HEK293 (cell line): ENCODE measurements at regions not wholly inside any gene's neighbourhood (a gene's known extent, or its start where the extent isn't known, plus 50 kb on each side); places are given as distances from the start of the nearest gene placed in this dataset.

Experiments used
- CTCF ChIA-PET: fragments of 350-600 bp; formaldehyde crosslinking; extraction: SDS; loops from one replicate; lab custom pipeline; 2021; ENCODE audit warnings: antibody characterized with exemption; lab: Yijun Ruan, JAX
- POLR2A ChIA-PET: fragments of 300-600 bp; formaldehyde crosslinking; extraction: SDS; loops from one replicate; lab custom pipeline; 2020; ENCODE audit warnings: antibody characterized with exemption, inconsistent platforms; lab: Yijun Ruan, JAX
- H3K27ac ChIP-seq: fragments of 200-500 bp; sonication (Bioruptor generic); 2 replicates; pipeline ENCODE4 v1.5.1; 2014; ENCODE audit warnings: low read depth, low read length, control low read depth, inconsistent platforms; ENCODE audit errors: extremely low read depth
- H3K36me3 ChIP-seq, 2 experiments: fragments of 200-500 bp in 1 of 2; sonication (Bioruptor generic) in 1 of 2; 1 replicate in 1 of 2; 2 replicates in 1 of 2; pipeline ENCODE4 v1.5.1; 2014 to 2017; ENCODE audit warnings: inconsistent platforms in 2 of 2, low read length in 2 of 2; ENCODE audit not compliant: control insufficient read depth in 2 of 2, insufficient read depth in 1 of 2
- H3K4me1 ChIP-seq: fragments of 200-500 bp; sonication (Bioruptor generic); 2 replicates; pipeline ENCODE4 v1.5.1; 2014; ENCODE audit warnings: mild to moderate bottlenecking, low read length, inconsistent platforms; ENCODE audit not compliant: control insufficient read depth, insufficient read depth
- H3K4me3 ChIP-seq: 2 replicates; pipeline ENCODE4 v1.5.1; 2011; ENCODE audit warnings: low read depth, mild to moderate bottlenecking, control low read depth, low read length, moderate library complexity
- H3K9me3 ChIP-seq: fragments of 200-500 bp; sonication (Bioruptor generic); 2 replicates; pipeline ENCODE4 v1.5.1; 2014; ENCODE audit warnings: low read depth, low read length, inconsistent platforms; ENCODE audit not compliant: control insufficient read depth, insufficient read depth
- ATF2 ChIP-seq: fragments of 450-650 bp; formaldehyde crosslinking; IDR thresholded peaks from 2 replicates; pipeline ENCODE4 v1.5.1; 2016; ENCODE audit warnings: missing biosample characterization, missing genetic modification characterization, low read depth
- EGR2 ChIP-seq: fragments of 450-650 bp; formaldehyde crosslinking; IDR thresholded peaks from 2 replicates; pipeline ENCODE4 v1.5.1; 2016; ENCODE audit warnings: low read depth, missing biosample characterization, missing genetic modification characterization
- GFI1B ChIP-seq: fragments of 450-650 bp; formaldehyde crosslinking; IDR thresholded peaks from 2 replicates; pipeline ENCODE4 v1.5.1; 2016; ENCODE audit warnings: missing biosample characterization, missing genetic modification characterization
- GLI2 ChIP-seq: fragments of 450-650 bp; formaldehyde crosslinking; IDR thresholded peaks from 2 replicates; pipeline ENCODE4; 2017; ENCODE audit warnings: missing biosample characterization, missing genetic modification characterization, low read depth, borderline replicate concordance
- MEIS1 ChIP-seq: sonication (generic); formaldehyde crosslinking; IDR thresholded peaks from 2 replicates; pipeline ENCODE4 v1.8.1; 2022; ENCODE audit warnings: missing genetic modification reagents, mild to moderate bottlenecking, borderline replicate concordance
- PATZ1 ChIP-seq: fragments of 450-650 bp; formaldehyde crosslinking; IDR thresholded peaks from 2 replicates; pipeline ENCODE4 v1.5.1; 2016; ENCODE audit warnings: missing biosample characterization, missing genetic modification characterization
- WT1 ChIP-seq: fragments of 450-650 bp; formaldehyde crosslinking; IDR thresholded peaks from 2 replicates; pipeline ENCODE4 v1.5.1; 2016; ENCODE audit warnings: missing biosample characterization, missing genetic modification characterization
- YY1 ChIP-seq: fragments of 450-650 bp; formaldehyde crosslinking; IDR thresholded peaks from 2 replicates; pipeline ENCODE4 v1.5.1; 2018; ENCODE audit warnings: missing biosample characterization, missing genetic modification characterization
- ZBTB10 ChIP-seq: fragments of 450-650 bp; formaldehyde crosslinking; IDR thresholded peaks from 2 replicates; pipeline ENCODE4 v1.5.1; 2016; ENCODE audit warnings: missing biosample characterization, missing genetic modification characterization
- ZBTB48 ChIP-seq: fragments of 450-650 bp; formaldehyde crosslinking; IDR thresholded peaks from 2 replicates; pipeline ENCODE4 v1.5.1; 2016; ENCODE audit warnings: missing biosample characterization, missing genetic modification characterization
- ZFHX2 ChIP-seq: fragments of 450-650 bp; formaldehyde crosslinking; conservative IDR thresholded peaks from 2 replicates; pipeline ENCODE4 v1.5.1; 2016; ENCODE audit warnings: missing biosample characterization, missing genetic modification characterization
- ZFP41 ChIP-seq: fragments of 450-650 bp; formaldehyde crosslinking; IDR thresholded peaks from 2 replicates; pipeline ENCODE4 v1.5.1; 2016; ENCODE audit warnings: missing biosample characterization, missing genetic modification characterization, borderline replicate concordance
- ZNF146 ChIP-seq: fragments of 450-650 bp; formaldehyde crosslinking; IDR thresholded peaks from 2 replicates; pipeline ENCODE4 v1.5.1; 2016; ENCODE audit warnings: missing biosample characterization, missing genetic modification characterization
- ZNF157 ChIP-seq: fragments of 450-650 bp; formaldehyde crosslinking; IDR thresholded peaks from 2 replicates; pipeline ENCODE4 v1.5.1; 2016; ENCODE audit warnings: missing biosample characterization, missing genetic modification characterization
- ZNF169 ChIP-seq: fragments of 450-650 bp; formaldehyde crosslinking; IDR thresholded peaks from 2 replicates; pipeline ENCODE4 v1.5.1; 2016; ENCODE audit warnings: missing biosample characterization, missing genetic modification characterization
- ZNF302 ChIP-seq: fragments of 450-650 bp; formaldehyde crosslinking; IDR thresholded peaks from 2 replicates; pipeline ENCODE4 v1.5.1; 2016; ENCODE audit warnings: missing biosample characterization, missing genetic modification characterization, low read depth
- ZNF394 ChIP-seq: fragments of 450-650 bp; formaldehyde crosslinking; IDR thresholded peaks from 2 replicates; pipeline ENCODE4 v1.5.1; 2016; ENCODE audit warnings: missing biosample characterization, missing genetic modification characterization, mild to moderate bottlenecking, moderate library complexity, borderline replicate concordance
- ZNF433 ChIP-seq: fragments of 450-650 bp; formaldehyde crosslinking; IDR thresholded peaks from 2 replicates; pipeline ENCODE4 v1.5.1; 2016; ENCODE audit warnings: missing biosample characterization, missing genetic modification characterization, low read depth
- ZNF510 ChIP-seq: fragments of 450-650 bp; formaldehyde crosslinking; IDR thresholded peaks from 2 replicates; pipeline ENCODE4 v1.5.1; 2018; ENCODE audit warnings: mild to moderate bottlenecking, missing genetic modification characterization, missing biosample characterization; ENCODE audit not compliant: insufficient replicate concordance
- ZNF529 ChIP-seq: fragments of 450-650 bp; formaldehyde crosslinking; IDR thresholded peaks from 2 replicates; pipeline ENCODE4 v1.5.1; 2017; ENCODE audit warnings: missing genetic modification characterization, missing biosample characterization; ENCODE audit not compliant: insufficient replicate concordance
- ZNF548 ChIP-seq: fragments of 450-650 bp; formaldehyde crosslinking; IDR thresholded peaks from 2 replicates; pipeline ENCODE4 v1.5.1; 2016; ENCODE audit warnings: missing biosample characterization, missing genetic modification characterization
- ZNF549 ChIP-seq: fragments of 450-650 bp; IDR thresholded peaks from 2 replicates; pipeline ENCODE4 v1.5.1; 2018; ENCODE audit warnings: missing biosample characterization, missing genetic modification characterization, mild to moderate bottlenecking, inconsistent platforms, moderate library complexity
- ZNF585B ChIP-seq: fragments of 450-650 bp; formaldehyde crosslinking; IDR thresholded peaks from 2 replicates; pipeline ENCODE4 v1.5.1; 2016; ENCODE audit warnings: missing biosample characterization, missing genetic modification characterization
- ZNF610 ChIP-seq: fragments of 450-650 bp; formaldehyde crosslinking; IDR thresholded peaks from 2 replicates; pipeline ENCODE4 v1.5.1; 2016; ENCODE audit warnings: missing biosample characterization, missing genetic modification characterization, borderline replicate concordance
- ZNF658 ChIP-seq: fragments of 450-650 bp; formaldehyde crosslinking; IDR thresholded peaks from 2 replicates; pipeline ENCODE4; 2016; ENCODE audit warnings: missing biosample characterization, missing genetic modification characterization
- ZNF704 ChIP-seq: fragments of 450-650 bp; formaldehyde crosslinking; IDR thresholded peaks from 2 replicates; pipeline ENCODE4 v1.5.1; 2016; ENCODE audit warnings: missing biosample characterization, missing genetic modification characterization
- ZNF785 ChIP-seq: fragments of 450-650 bp; formaldehyde crosslinking; IDR thresholded peaks from 2 replicates; pipeline ENCODE4 v1.5.1; 2016; ENCODE audit warnings: missing biosample characterization, missing genetic modification characterization

- CTCF ChIA-PET = interaction anchor here (0.5 to 2.6 kb wide), 2 partner anchors 9 to 256 kb away, joined by 3 to 11 read pairs; no protein-coding TSS in a partner anchor
- peaks cover 0 to 57% of the 10 kb centered on the region in 2 experiments; a peak in 1 of 3 replicates for H3K36me3 ChIP-seq
- no peaks in the 10 kb centered on the region for H3K9me3 ChIP-seq
- H3K4me3 ChIP-seq = no peak overlapping the region
- peak; percentile 53 for TF ChIP-seq ZFHX2 (tag by site-specific recombination)
- no peak for TF ChIP-seq ZNF157 (tag by site-specific recombination)
- no peak for TF ChIP-seq ZNF785
- TF ChIP-seq GFI1B = no peak
- no peak for TF ChIP-seq WT1
- no peak for TF ChIP-seq ZNF610 (tag by site-specific recombination)
- TF ChIP-seq EGR2 = peak; percentile 77
- TF ChIP-seq ATF2 = no peak
- no peak overlapping the region for H3K27ac ChIP-seq
- POLR2A ChIA-PET = interaction anchor here (0.9 kb wide), 1 partner anchor 8 kb away, joined by 4 read pairs; no protein-coding TSS in a partner anchor
- H3K4me1 ChIP-seq = peaks cover 5% of the 10 kb centered on the region; the same call in 1 of the 2 replicates
These were observed 163.5 kb upstream of the ZNF267 start for GRCh38 chr16:31710134-31710533.

- Histone ChIP-seq H3K27ac (no peak overlapping the region), H3K4me1 (peaks cover 5% of the 10 kb centered on the region; the same call in 1 of the 2 replicates)
- CTCF ChIA-PET = interaction anchor here (0.6 to 2.6 kb wide), 5 partner anchors 10 to 759 kb away, joined by 3 to 11 read pairs (median 3); partner anchors contain the start of gene ZNF267
- TF ChIP-seq ZNF394 (tag by site-specific recombination) (no peak), ZNF433 (tag by site-specific recombination) (no peak), ZNF510 (tag by site-specific recombination) (no peak), ZNF529 (tag by site-specific recombination) (no peak), ZNF585B (tag by site-specific recombination) (no peak), ZNF146 (tag by site-specific recombination) (no peak), PATZ1 (tag by site-specific recombination) (no peak), ZNF549 (tag by site-specific recombination) (no peak), ZFP41 (tag by site-specific recombination) (no peak), YY1 (tag by site-specific recombination) (no peak), ZNF169 (tag by site-specific recombination) (no peak), ZBTB48 (tag by site-specific recombination) (no peak), MEIS1 (CRISPR knock-in tag) (no peak), ZNF658 (tag by site-specific recombination) (no peak), GLI2 (tag by site-specific recombination) (no peak), ZBTB10 (tag by site-specific recombination) (no peak), ZNF302 (tag by site-specific recombination) (no peak), ZNF704 (tag by site-specific recombination) (no peak), ZNF548 (no peak)
- TF ChIP-seq, all 188 proteins: peak for 0
- H3K4me3 ChIP-seq = no peak overlapping the region
- H3K9me3 ChIP-seq = no peaks in the 10 kb centered on the region
- peaks cover 0 to 57% of the 10 kb centered on the region in 2 experiments; a peak in 1 of 3 replicates for H3K36me3 ChIP-seq
- POLR2A ChIA-PET = interaction anchor here (0.9 kb wide), 1 partner anchor 9 kb away, joined by 4 read pairs; no protein-coding TSS in a partner anchor
These were observed 162.7 kb upstream of the ZNF267 start for GRCh38 chr16:31710880-31711279.
